NCI-H1092 (cell line): ENCODE measurements at regions not wholly inside any gene's neighbourhood (a gene's known extent, or its start where the extent isn't known, plus 50 kb on each side); places are given as distances from the start of the nearest gene placed in this dataset.
"Not testable (repeated sequence)": the region's sequence is repeated elsewhere in the genome, so short reads cannot be mapped to it uniquely, and the experiment has no call there.

Experiments used
- DNase-seq: peaks from one replicate; lab custom pipeline; 2025; lab: John Stamatoyannopoulos, UW

GRCh38 chr7:79953130-79953529 is 181.5 kb upstream of the GNAI1 start:
- DNase-seq, result no peak

GRCh38 chr7:79952399-79952798 is 182.2 kb upstream of the GNAI1 start:
- no peak for DNase-seq

- DNase-seq, result no peak
Measured at GRCh38 chr7:79951415-79951814, 183.2 kb upstream of the GNAI1 start.

GRCh38 chr7:79949778-79950177 is 184.9 kb upstream of the GNAI1 start:
- no peak for DNase-seq

GRCh38 chr7:79936281-79936983 is 198.2 kb upstream of the GNAI1 start:
- DNase-seq, result no peak

- no peak for DNase-seq
Measured at GRCh38 chr7:79934727-79935126, 199.9 kb upstream of the GNAI1 start.

- DNase-seq, result no peak
Measured at GRCh38 chr7:79933144-79933543, 201.5 kb upstream of the GNAI1 start.

GRCh38 chr7:79930604-79931003 is 204.0 kb upstream of the GNAI1 start:
- DNase-seq, result no peak

- DNase-seq, result no peak
Measured at GRCh38 chr7:79927116-79927515, 207.5 kb upstream of the GNAI1 start.

GRCh38 chr7:79923953-79924352 is 210.7 kb upstream of the GNAI1 start:
- no peak for DNase-seq

- no peak for DNase-seq
Measured at GRCh38 chr7:79922894-79923293, 211.7 kb upstream of the GNAI1 start.

- DNase-seq, result no peak
Measured at GRCh38 chr7:79921976-79922375, 212.7 kb upstream of the GNAI1 start.

GRCh38 chr7:79918632-79919031 is 216.0 kb upstream of the GNAI1 start:
- DNase-seq, result not testable (repeated sequence)

- not testable (repeated sequence) for DNase-seq
Measured at GRCh38 chr7:79915346-79915745, 219.3 kb upstream of the GNAI1 start.

- DNase-seq, result no peak
Measured at GRCh38 chr7:79912213-79912633, 222.4 kb upstream of the GNAI1 start.

- no peak for DNase-seq
Measured at GRCh38 chr7:79911420-79911819, 223.2 kb upstream of the GNAI1 start.

- DNase-seq, result no peak
Measured at GRCh38 chr7:79909176-79909575, 225.5 kb upstream of the GNAI1 start.

- no peak for DNase-seq
Measured at GRCh38 chr7:79897166-79897565, 237.5 kb upstream of the GNAI1 start.

GRCh38 chr7:79893991-79894390 is 240.6 kb upstream of the GNAI1 start:
- DNase-seq, result no peak

GRCh38 chr7:79882922-79883321 is 251.7 kb upstream of the GNAI1 start:
- DNase-seq, result no peak

- peak; percentile 66 for DNase-seq
Measured at GRCh38 chr7:79880312-79880711, 254.3 kb upstream of the GNAI1 start.

- no peak for DNase-seq
Measured at GRCh38 chr7:79877874-79878465, 256.7 kb upstream of the GNAI1 start.

GRCh38 chr7:79876848-79877252 is 257.8 kb upstream of the GNAI1 start:
- no peak for DNase-seq

- DNase-seq, result no peak
Measured at GRCh38 chr7:79874797-79875196, 259.8 kb upstream of the GNAI1 start.
